ENCODE measurements at regions not wholly inside any gene's neighbourhood (a gene's known extent, or its start where the extent isn't known, plus 50 kb on each side); places are given as distances from the start of the nearest gene placed in this dataset.
A peak's percentile ranks its signal among the peaks of the same experiment; 100 is the strongest.

DNA sequence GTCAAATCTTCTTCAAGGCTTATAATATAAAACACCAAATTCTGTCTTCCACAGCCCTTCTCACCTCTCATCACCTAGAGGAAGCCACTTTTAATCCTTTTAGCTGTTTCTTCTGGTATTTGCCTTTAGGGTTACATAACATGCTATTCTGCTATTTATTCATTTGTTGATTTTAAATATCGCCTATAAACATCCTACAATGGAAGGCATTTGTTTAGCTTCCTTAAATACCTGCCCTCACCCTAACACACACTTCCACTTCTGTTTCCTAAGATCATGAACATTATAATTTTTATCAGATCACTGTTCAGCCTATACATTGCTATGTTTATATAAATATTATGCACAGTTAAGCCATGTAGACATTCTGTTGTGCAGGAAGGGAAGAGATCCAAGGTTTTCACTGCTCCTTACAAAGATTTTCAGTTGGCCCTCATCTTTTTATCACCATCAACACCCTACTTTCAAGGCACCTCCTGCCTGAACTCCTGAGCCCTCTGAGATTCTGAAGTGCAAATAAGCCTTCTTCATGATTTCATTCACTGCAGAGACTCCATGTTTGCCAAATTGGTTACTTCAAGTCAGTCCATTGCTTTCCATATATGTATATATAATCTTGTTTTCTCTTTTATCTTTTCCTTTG lies 356.9 kb upstream of the ACTBL2 start:
- no peak for DNase-seq (ENCODE audit: low read depth)

DNA sequence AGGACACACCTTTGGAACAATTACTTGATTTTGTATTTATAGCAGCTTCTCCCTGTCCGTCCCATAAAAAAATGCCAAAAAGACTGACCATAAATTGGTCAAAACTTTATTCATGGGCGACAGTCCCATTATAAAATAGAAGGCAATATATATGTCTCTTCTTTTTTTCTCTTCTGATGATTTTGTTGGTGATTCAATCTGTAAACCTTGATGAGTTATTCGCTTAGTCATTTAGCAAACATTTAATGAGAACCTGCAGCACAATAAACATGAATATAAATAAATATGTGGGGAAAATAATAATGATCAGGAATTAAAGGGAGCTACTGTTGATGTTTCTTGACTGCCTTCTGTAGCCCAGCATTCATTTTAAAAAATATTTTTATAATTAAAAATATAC lies 356.4 kb upstream of the ACTBL2 start:
- no peak for DNase-seq (ENCODE audit: low read depth)

DNA sequence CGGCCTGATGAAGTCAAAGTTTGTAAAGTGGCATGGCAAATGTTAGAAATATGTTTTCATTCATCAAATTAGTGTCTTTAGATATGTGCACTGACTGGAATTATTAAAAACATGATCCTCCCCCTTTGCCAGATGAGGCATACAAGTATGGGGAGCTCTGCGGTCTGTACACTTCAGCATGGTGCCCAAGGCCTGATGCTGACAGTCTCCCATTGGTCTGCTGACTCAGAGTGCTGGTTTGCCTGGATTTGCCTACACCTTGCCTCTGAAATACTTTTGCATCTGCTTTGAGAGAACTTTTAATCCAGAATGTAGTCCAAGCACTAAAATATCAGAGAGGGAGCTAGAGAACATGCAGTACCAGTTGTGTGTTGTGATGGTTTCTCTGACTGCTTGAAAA lies 354.3 kb upstream of the ACTBL2 start:
- no peak for DNase-seq (ENCODE audit: low read depth)

- no peak for DNase-seq (ENCODE audit: low read depth)
Measured at GRCh38 chr5:57836331-57836730, 353.7 kb upstream of the ACTBL2 start.

DNA sequence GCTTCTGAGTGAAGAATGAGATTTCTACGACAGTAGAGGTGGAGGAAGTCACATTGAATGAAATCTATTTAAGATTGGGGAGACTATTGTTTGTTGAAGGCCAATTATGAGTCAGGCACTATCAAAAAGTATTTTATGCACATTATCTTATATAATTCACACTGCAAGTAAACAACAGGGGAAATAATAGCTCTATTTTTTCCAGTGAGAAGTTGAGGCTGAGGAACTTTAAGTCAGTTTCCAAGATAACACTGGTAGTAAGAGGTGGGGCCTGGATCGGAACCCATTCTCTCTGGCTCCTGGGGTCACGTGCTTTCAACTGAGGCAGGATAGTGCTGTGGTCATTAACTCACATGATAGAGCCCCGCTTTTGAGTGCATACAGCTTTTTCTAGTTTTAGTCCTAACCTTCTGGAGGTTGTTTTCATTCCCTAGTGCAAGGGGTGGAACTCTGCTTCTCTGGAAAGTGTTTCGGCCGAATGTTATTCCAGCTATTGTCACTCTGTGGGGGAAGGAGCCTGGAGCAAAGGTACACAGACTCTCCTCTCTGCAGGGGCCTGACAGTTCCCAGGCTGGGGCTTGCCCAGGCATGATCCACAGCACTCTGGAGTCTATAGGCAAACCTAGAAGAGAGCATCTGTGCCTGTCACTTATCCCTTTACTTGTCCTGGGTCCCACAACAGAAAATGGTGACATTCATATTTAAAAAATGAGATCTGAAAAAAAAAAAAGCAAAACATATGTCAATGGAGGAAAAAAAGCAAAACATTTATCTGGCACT lies 352.4 kb upstream of the ACTBL2 start:
- DNase-seq (ENCODE audit: low read depth), result no peak

GRCh38 chr5:57833489-57833888 lies 350.9 kb upstream of the ACTBL2 start:
- DNase-seq (ENCODE audit: low read depth), result no peak

GRCh38 chr5:57832875-57833274 lies 350.3 kb upstream of the ACTBL2 start:
- DNase-seq (ENCODE audit: low read depth), result no peak

GRCh38 chr5:57831932-57832331 lies 349.3 kb upstream of the ACTBL2 start:
- DNase-seq (ENCODE audit: low read depth), result no peak

GRCh38 chr5:57831090-57831489 lies 348.5 kb upstream of the ACTBL2 start:
- DNase-seq (ENCODE audit: low read depth), result no peak

GRCh38 chr5:57828221-57828620 lies 345.6 kb upstream of the ACTBL2 start:
- no peak for DNase-seq (ENCODE audit: low read depth)

- DNase-seq (ENCODE audit: low read depth), result peak; percentile 59
Measured at GRCh38 chr5:57825031-57825686, 342.5 kb upstream of the ACTBL2 start.

GRCh38 chr5:57824623-57825022 lies 342.0 kb upstream of the ACTBL2 start:
- DNase-seq (ENCODE audit: low read depth), result no peak

- DNase-seq (ENCODE audit: low read depth), result peak; percentile 55
Measured at GRCh38 chr5:57824047-57824446, 341.4 kb upstream of the ACTBL2 start.

- DNase-seq (ENCODE audit: low read depth), result no peak
Measured at GRCh38 chr5:57822651-57823050, 340.0 kb upstream of the ACTBL2 start.

- no peak for DNase-seq (ENCODE audit: low read depth)
Measured at GRCh38 chr5:57818397-57818796, 335.8 kb upstream of the ACTBL2 start.

DNA sequence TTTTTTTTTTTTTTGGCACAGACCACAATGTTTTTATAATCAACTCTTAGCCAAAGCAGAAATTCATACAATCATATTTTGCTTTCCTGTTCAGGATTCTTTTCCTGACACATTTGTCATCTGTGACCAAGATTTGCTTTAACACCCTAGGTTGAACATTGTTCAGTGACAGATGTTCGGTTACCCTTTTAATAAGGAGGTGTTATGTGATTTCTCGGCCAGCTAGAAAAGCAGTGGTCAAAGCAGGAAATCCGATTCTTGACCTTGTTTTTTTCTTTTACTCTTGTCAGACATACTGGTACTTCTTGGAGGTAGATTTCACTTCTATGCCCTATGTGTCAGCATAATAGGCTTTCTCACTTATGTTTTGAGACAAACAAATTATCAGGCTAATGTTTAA lies 335.3 kb upstream of the ACTBL2 start:
- DNase-seq (ENCODE audit: low read depth), result no peak

GRCh38 chr5:57817001-57817453 lies 334.4 kb upstream of the ACTBL2 start:
- no peak for DNase-seq (ENCODE audit: low read depth)

- DNase-seq (ENCODE audit: low read depth), result peak; percentile 97
Measured at GRCh38 chr5:57816108-57816507, 333.5 kb upstream of the ACTBL2 start.

DNA sequence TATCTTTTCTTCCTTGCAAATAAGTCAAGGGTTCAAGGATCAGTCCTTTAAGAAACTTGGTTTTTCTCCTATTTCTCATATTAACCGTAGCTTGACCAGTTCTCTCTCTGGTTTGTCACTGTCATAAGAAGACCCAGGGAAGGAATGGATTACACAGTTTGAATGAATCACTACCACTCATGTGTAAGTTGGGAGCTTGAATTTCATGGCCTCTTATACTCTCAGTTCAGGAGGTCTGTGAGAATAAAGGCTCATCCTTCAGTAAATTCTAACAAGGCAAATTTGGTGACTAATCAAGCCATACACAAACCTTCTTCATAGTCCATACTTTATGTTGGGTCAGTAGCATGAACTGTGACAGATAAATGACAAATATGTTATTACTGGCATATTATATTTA lies 323.1 kb upstream of the ACTBL2 start:
- DNase-seq (ENCODE audit: low read depth), result no peak

DNA sequence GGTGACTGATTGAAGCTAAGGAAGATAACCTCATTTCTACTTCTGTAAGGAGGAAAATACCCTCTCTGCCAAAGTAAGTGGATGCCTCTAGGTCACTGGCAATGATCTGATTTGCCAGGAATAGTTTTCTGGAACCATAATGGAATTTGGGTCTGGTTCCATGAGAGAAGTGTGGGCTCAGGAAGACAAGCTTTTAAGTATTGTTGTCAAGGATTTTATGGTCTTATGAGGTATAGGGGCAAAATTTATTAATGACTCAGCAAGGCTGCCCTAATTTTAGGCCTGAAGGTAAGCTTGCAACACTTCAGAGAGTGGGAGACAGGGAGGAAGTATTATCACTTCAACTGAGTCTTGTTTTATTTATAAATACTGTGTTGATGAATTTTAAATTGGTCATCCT lies 322.6 kb upstream of the ACTBL2 start:
- no peak for DNase-seq (ENCODE audit: low read depth)

DNA sequence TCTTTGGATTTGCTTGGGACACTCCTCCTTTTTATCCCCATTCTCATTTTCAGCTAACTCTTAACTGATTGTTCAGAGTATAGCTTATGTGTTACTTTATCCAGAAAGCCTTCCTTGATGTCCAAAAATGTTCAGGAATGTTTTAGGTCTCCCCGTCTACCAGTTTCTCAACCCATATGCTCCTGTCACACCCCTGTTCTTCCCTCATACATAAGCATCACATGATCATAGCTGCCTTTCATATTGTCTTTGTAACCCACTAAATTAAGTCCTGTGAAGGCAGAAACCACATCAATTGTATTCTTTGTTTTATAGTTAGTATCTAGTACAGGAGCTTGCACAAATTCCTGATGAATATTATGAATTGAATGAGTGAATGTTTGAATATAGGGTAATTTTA lies 321.9 kb upstream of the ACTBL2 start:
- no peak for DNase-seq (ENCODE audit: low read depth)

DNA sequence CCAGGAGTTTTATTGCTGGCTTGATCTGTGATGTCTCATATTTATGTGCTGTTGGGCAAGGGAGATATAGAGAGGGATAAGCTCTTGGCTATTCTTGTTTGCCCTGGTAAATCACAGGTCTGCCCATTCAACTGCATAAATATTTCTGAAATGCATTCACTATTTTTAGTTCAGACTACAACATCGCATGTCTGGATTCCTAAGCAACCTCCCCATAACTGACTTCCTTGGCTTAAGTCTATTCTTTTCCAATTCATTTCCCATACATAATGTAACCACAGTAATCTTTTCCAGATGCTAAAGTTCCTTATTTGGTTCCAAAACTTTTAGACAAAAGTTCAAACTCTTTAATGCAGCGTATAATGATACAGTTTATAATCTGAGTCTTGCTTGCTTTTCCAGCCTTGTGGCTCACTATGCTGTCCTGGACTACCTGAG lies 321.4 kb upstream of the ACTBL2 start:
- peak; percentile 23 for DNase-seq (ENCODE audit: low read depth)

DNA sequence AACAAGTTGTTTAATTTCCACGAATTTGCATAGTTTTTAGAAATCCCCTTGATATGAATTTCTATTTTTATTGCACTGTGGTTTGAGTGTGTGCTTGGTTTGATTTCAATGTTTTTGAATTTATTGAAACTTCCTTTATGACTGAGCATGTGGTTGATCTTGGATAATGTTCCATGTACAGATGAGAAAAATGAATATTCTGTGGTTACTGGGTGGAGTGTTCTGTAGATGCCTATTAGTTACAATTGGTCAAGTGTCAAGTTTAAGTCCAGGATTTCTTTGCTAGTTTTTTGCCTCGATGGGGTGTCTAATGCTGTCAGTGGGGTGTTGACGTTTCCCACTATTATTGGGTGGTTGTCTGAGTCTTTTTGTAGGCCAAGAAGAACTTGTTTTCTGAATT lies 319.5 kb upstream of the ACTBL2 start:
- no peak for DNase-seq (ENCODE audit: low read depth)
